ENCODE measurements at regions not wholly inside any gene's neighbourhood (a gene's known extent, or its start where the extent isn't known, plus 50 kb on each side); places are given as distances from the start of the nearest gene placed in this dataset.

DNA sequence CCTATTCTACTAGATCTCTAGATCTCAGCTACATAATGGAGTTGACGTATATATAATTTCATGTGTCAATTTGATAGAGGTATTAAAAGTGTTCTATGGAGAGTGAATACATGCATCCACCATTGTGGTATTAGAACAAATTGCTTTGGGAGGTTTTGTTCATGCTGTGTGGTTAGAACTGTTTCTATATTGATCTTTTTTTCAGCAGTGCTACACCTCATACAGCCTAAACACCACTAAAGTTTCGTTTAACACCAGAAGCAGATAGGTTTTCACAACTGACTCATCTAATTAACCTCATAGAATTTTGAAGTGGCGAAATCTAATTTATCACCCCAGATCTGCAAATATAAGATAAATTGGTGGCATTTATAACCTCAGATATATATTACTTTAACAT is 269.4 kb upstream of the SEMA6A start:
- TF ChIP-seq CTCF (IDR thresholded peaks at IDR 0.05 in 8 of 11, conservative IDR thresholded peaks at IDR 0.05 in 3 of 11), result no peak
- no peak for TF ChIP-seq POLR2AphosphoS5 (IDR thresholded peaks at IDR 0.05)
- no peak for TF ChIP-seq POLR2A (IDR thresholded peaks at IDR 0.05)

All from spleen (tissue), 7 donors.